Pancreas (tissue), 10 donors: ENCODE measurements at regions not wholly inside any gene's neighbourhood (a gene's known extent, or its start where the extent isn't known, plus 50 kb on each side); places are given as distances from the start of the nearest gene placed in this dataset.

ENCODE experiments used
- ATAC-seq, 4 donors: fragments of 200-7000 bp; cut with Tn5 transposase; one replicate each; pipeline versions ENCODE4 v1.8.0 to v1.9.1; 2020; ENCODE audit warnings: mild to moderate bottlenecking in 4 of 4, moderate library complexity in 4 of 4
- DNase-seq, 6 donors: peaks; one replicate each; pipeline ENCODE4 v3.0.0-alpha.2; 2020
- FAIRE-seq: peaks from 2 replicates; lab custom pipeline; 2012; peaks lifted over from hg19 to GRCh38; lab: Jason Lieb, UNC
- H3K27ac ChIP-seq, 4 donors: fragments of 200-600 bp; sonication (generic); 1 replicate in 3 of 4; 2 replicates in 1 of 4; pipeline versions ENCODE4 v1.5.0 to v1.8.0; 2020
- H3K27me3 ChIP-seq, 4 donors: fragments of 200-600 bp; one replicate each; pipeline ENCODE4 v1.8.0; 2021
- H3K36me3 ChIP-seq, 3 donors: fragments of 200-600 bp; sonication (generic) in 1 of 3; one replicate each; pipeline versions ENCODE4 v1.5.0 to v1.8.0; 2020 to 2021
- H3K4me1 ChIP-seq, 3 donors: fragments of 200-600 bp; one replicate each; pipeline ENCODE4 v1.8.0; 2021
- H3K4me3 ChIP-seq, 4 donors: fragments of 200-600 bp; sonication (generic) in 2 of 4; one replicate each; pipeline versions ENCODE4 v1.5.0 to v1.8.0; 2020 to 2021
- H3K9me3 ChIP-seq, 4 donors: fragments of 200-600 bp; one replicate each; pipeline ENCODE4 v1.8.0; 2021
- CTCF ChIP-seq, 4 donors: fragments of 200-600 bp; sonication (generic) in 3 of 4; IDR thresholded peaks; one replicate each; pipeline versions ENCODE4 v1.5.0 to v1.8.0; 2021; ENCODE audit warnings: antibody characterized with exemption in 4 of 4
- WGBS, 2 donors: extraction: QIAGEN DNeasy Blood & Tissue Kit; methylation state at CpG; one replicate each; pipeline ENCODE4 v1.1.7; 2013; 5-methylcytosine and 5-hydroxymethylcytosine counted together
- intact Hi-C, 3 donors: fragments of 100-400 bp; cut with DNase I; formaldehyde crosslinking; loops; one replicate each; pipeline versions ENCODE4 v1.11.1 to v1.14.2; 2022
- donor health status: healthy with polysubstance abuse.
- donor health status: DM: no; HTN: no; CAD: no; lungs with moderate emphysema.
- donor health status: DM: no; HTN: no; CAD: no.
- donor health status: control.
- donor health status: control.
- donor health status: Bipolar disorder and iron deficiency.
- donor health status: DM: yes; HTN: yes; CAD: no.
- donor health status: DM: no; HTN: no; CAD: no.
- donor health status: DM: no; HTN: no; CAD: no.
- donor health status: DM: yes; HTN: yes; CAD: no.

- TF ChIP-seq CTCF (IDR thresholded peaks at IDR 0.05): no peak
- H3K27ac ChIP-seq: no peak overlapping the region
- no peaks in the 10 kb centered on the region for H3K9me3 ChIP-seq
- ATAC-seq (no peak), DNase-seq (no peak), FAIRE-seq (no peak)
- H3K36me3 ChIP-seq: no peaks in the 10 kb centered on the region
- H3K27me3 ChIP-seq: no peaks in the 10 kb centered on the region
- H3K4me3 ChIP-seq: no peak overlapping the region
- intact Hi-C loops: no loop called here
- 86 to 91% methylated on average over 6 of the region's 6 CpGs for WGBS, 2 donors
- H3K4me1 ChIP-seq: no peaks in the 10 kb centered on the region
Measured at GRCh38 chr9:107684224-107684623, 194.7 kb upstream of the KLF4 start.

DNA sequence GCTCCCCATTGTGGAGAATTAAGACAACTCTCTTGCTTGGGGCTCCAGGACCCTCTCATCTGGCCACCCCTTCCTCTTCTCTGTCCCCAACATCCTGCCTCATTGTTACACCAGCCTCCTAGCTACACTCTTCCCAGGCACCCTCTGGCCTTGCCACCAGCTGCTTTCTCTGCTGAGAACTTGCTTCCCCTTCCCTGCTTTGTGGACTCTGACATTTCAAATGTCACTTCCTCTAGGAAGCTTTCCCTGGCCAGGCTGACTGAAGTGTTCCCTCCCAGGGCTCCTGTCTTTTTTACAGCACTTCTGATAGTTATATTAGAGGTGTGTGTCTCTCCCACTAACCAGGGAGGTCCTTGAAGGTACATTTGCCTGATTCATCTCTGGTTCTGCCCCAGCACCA is 194.0 kb upstream of the KLF4 start:
- no peak for TF ChIP-seq CTCF (IDR thresholded peaks at IDR 0.05)
- no peaks in the 10 kb centered on the region for H3K9me3 ChIP-seq
- DNase-seq (no peak), ATAC-seq (peak in 2 of 4 donors; percentile 52 to 62), FAIRE-seq (no peak)
- H3K4me1 ChIP-seq: no peaks in the 10 kb centered on the region
- H3K27ac ChIP-seq: no peak overlapping the region
- no peaks in the 10 kb centered on the region for H3K27me3 ChIP-seq
- intact Hi-C loops: no loop called here
- no peak overlapping the region for H3K4me3 ChIP-seq
- no peaks in the 10 kb centered on the region for H3K36me3 ChIP-seq

GRCh38 chr9:107681988-107682387 is 192.4 kb upstream of the KLF4 start:
- 86 to 94% methylated on average over 4 of the region's 4 CpGs for WGBS, 2 donors

GRCh38 chr9:107675351-107676259 is 186.0 kb upstream of the KLF4 start:
- no peak for DNase-seq
- no peak overlapping the region for H3K27ac ChIP-seq

More at GRCh38 chr9:107681988-107682387, 192.4 kb upstream of the KLF4 start:
- intact Hi-C loops: no loop called here
- no peaks in the 10 kb centered on the region for H3K9me3 ChIP-seq
- no peak for TF ChIP-seq CTCF (IDR thresholded peaks at IDR 0.05)
- no peak for ATAC-seq
- no peak overlapping the region for H3K4me3 ChIP-seq
- H3K27me3 ChIP-seq: no peaks in the 10 kb centered on the region
- no peak overlapping the region for H3K27ac ChIP-seq
- H3K4me1 ChIP-seq: no peaks in the 10 kb centered on the region
- no peaks in the 10 kb centered on the region for H3K36me3 ChIP-seq
- DNase-seq: no peak
- FAIRE-seq: no peak

More at GRCh38 chr9:107675351-107676259, 186.0 kb upstream of the KLF4 start:
- ATAC-seq (peak in 1 of 4 donors; percentile 45), FAIRE-seq (no peak)
- Histone ChIP-seq H3K4me1 (no peaks in the 10 kb centered on the region), H3K4me3 (no peak overlapping the region), H3K9me3 (no peaks in the 10 kb centered on the region), H3K36me3 (no peaks in the 10 kb centered on the region), H3K27me3 (no peaks in the 10 kb centered on the region)
- WGBS, 2 donors: 80 to 83% methylated on average over 10 of the region's 10 CpGs
- TF ChIP-seq CTCF (IDR thresholded peaks at IDR 0.05): no peak
- intact Hi-C loops: loop anchor here in 1 of 3 donors (10.0 kb wide), 1 partner anchor 59 kb away; no protein-coding TSS in a partner anchor
